ENCODE measurements at regions not wholly inside any gene's neighbourhood (a gene's known extent, or its start where the extent isn't known, plus 50 kb on each side); places are given as distances from the start of the nearest gene placed in this dataset.

GRCh38 chr5:91269198-91269597 lies 113.9 kb downstream of the ARRDC3 start:
- TF ChIP-seq POLR2A (IDR thresholded peaks at IDR 0.05; ENCODE audit: low read depth, low read length) (no peak), POLR2AphosphoS5 (IDR thresholded peaks at IDR 0.05; ENCODE audit: low read depth, low read length) (no peak)
